HL-60 (cell line): ENCODE measurements at regions not wholly inside any gene's neighbourhood (a gene's known extent, or its start where the extent isn't known, plus 50 kb on each side); places are given as distances from the start of the nearest gene placed in this dataset.

Experiments used
- CTCF ChIP-seq: IDR thresholded peaks from one replicate; pipeline ENCODE4 v1.5.1; 2011; ENCODE audit warnings: low read length, control low read depth, inconsistent platforms; ENCODE audit not compliant: insufficient read depth
- POLR2AphosphoS5 ChIP-seq: IDR thresholded peaks from 2 replicates; pipeline ENCODE4 v1.6.1; 2012; ENCODE audit warnings: low read depth
- REST ChIP-seq: IDR thresholded peaks from 2 replicates; pipeline ENCODE4 v1.6.1; 2012; ENCODE audit warnings: low read depth; ENCODE audit not compliant: insufficient replicate concordance

- TF ChIP-seq REST (no peak), CTCF (no peak), POLR2AphosphoS5 (no peak)
These were observed 188.0 kb upstream of the PIK3R1 start for GRCh38 chr5:68027519-68027918.
